Progenitor cell of endocrine pancreas (in vitro differentiated cells): ENCODE measurements at regions not wholly inside any gene's neighbourhood (a gene's known extent, or its start where the extent isn't known, plus 50 kb on each side); places are given as distances from the start of the nearest gene placed in this dataset.

Experiments
- DNase-seq: peaks from one replicate; pipeline ENCODE4 v3.0.0; 2021; ENCODE audit warnings: low spot score; ENCODE audit not compliant: unreplicated experiment
- H3K27ac Mint-ChIP-seq: 2 replicates; pipeline ENCODE4 v1.8.0; 2021; ENCODE audit warnings: mild to moderate bottlenecking, moderate library complexity, mixed read lengths
- H3K27me3 Mint-ChIP-seq: 2 replicates; pipeline ENCODE4 v1.8.0; 2021; ENCODE audit warnings: mixed read lengths
- H3K36me3 Mint-ChIP-seq: 2 replicates; pipeline ENCODE4 v1.8.0; 2022; ENCODE audit warnings: mixed read lengths; ENCODE audit not compliant: insufficient read depth
- H3K4me1 Mint-ChIP-seq: 2 replicates; pipeline ENCODE4 v1.8.0; 2021; ENCODE audit warnings: low read depth, mixed read lengths
- H3K4me3 Mint-ChIP-seq: 2 replicates; pipeline ENCODE4 v1.8.0; 2021; ENCODE audit warnings: low read depth, mild to moderate bottlenecking, moderate library complexity, mixed read lengths
- H3K9me3 Mint-ChIP-seq: 2 replicates; pipeline ENCODE4 v1.8.0; 2021; ENCODE audit warnings: low read depth, mixed read lengths
- TF ChIP-seq, protein P1 (sequence below): fragments of 200-600 bp; sonication (generic); IDR thresholded peaks from one replicate; pipeline ENCODE4 v1.5.0; 2021; ENCODE audit warnings: antibody characterized with exemption, mild to moderate bottlenecking; ENCODE audit not compliant: unreplicated experiment

DNA sequence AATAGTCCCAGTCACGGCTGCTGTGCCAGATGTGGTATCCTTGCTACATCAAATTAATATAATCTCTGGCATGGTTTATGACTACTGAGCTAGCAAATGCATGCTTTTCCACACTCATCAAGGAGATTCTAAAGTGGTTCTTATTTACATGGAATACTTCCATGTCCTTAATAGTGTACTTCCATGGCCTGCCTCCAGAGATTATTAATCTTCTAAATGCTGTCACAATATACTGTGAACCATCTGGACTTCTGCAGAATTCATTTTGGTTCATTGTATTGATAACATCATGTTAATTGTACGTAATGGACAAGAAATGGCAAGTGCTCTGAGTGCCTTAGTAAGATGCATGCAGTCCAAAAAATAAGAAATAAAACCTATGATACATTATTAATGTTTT lies 230.8 kb downstream of the NUAK1 start:
- TF ChIP-seq, protein P1, sequence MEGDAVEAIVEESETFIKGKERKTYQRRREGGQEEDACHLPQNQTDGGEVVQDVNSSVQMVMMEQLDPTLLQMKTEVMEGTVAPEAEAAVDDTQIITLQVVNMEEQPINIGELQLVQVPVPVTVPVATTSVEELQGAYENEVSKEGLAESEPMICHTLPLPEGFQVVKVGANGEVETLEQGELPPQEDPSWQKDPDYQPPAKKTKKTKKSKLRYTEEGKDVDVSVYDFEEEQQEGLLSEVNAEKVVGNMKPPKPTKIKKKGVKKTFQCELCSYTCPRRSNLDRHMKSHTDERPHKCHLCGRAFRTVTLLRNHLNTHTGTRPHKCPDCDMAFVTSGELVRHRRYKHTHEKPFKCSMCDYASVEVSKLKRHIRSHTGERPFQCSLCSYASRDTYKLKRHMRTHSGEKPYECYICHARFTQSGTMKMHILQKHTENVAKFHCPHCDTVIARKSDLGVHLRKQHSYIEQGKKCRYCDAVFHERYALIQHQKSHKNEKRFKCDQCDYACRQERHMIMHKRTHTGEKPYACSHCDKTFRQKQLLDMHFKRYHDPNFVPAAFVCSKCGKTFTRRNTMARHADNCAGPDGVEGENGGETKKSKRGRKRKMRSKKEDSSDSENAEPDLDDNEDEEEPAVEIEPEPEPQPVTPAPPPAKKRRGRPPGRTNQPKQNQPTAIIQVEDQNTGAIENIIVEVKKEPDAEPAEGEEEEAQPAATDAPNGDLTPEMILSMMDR = no peak
- Mint-ChIP-seq H3K4me3 (no peak overlapping the region), H3K9me3 (no peaks in the 10 kb centered on the region), H3K27ac (no peak overlapping the region), H3K36me3 (no peaks in the 10 kb centered on the region), H3K4me1 (peaks cover 11% of the 10 kb centered on the region), H3K27me3 (peaks cover 16% of the 10 kb centered on the region)
- DNase-seq = no peak

DNA sequence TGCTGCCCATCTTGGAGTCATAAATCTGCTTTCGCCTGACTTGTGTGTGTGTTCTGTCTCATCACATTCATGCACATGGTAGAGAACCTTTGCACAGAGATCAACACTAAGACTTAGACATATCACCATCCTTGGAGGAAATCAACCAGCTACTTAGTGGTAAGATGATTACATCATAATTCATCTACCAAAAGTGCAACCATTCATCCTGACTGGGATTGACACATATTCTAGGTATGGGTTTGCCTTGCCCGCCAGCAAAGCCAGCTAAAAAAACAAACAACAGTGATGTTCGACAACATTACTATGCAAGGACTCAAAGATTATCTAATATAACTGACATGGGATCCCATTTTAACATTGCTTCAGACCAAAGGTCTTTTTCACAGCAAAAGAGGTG lies 228.7 kb downstream of the NUAK1 start:
- TF ChIP-seq, protein P1 = no peak
- Mint-ChIP-seq H3K4me3 (no peak overlapping the region), H3K27me3 (peaks cover 6% of the 10 kb centered on the region), H3K4me1 (peaks cover 17% of the 10 kb centered on the region), H3K36me3 (no peaks in the 10 kb centered on the region), H3K27ac (no peak overlapping the region), H3K9me3 (peaks cover 2% of the 10 kb centered on the region)
- DNase-seq = no peak

DNA sequence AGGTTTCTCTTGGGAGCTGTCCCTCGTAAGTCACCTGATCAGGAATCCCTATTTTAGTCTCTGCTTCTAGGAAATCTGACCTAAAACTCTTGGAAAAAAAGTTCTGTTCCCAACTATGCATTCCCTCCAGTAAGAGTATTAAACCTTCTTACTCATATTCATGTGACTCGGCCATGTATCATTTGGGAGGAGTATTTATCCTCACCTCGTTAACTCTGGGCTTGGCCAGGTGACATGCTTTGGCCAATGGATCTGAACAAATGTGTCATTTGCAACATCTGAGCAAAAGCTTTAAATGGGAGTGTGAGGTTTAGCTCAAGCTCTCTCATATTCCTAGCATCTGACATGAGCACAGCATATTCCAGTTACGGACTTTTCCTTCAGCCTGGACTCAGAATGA lies 226.8 kb downstream of the NUAK1 start:
- Mint-ChIP-seq H3K27ac (no peak overlapping the region), H3K27me3 (peaks cover 3% of the 10 kb centered on the region), H3K4me3 (no peak overlapping the region), H3K4me1 (peaks cover 10% of the 10 kb centered on the region), H3K36me3 (peaks cover 1% of the 10 kb centered on the region), H3K9me3 (peaks cover 4% of the 10 kb centered on the region)
- no peak for DNase-seq
- TF ChIP-seq, protein P1 = no peak

DNA sequence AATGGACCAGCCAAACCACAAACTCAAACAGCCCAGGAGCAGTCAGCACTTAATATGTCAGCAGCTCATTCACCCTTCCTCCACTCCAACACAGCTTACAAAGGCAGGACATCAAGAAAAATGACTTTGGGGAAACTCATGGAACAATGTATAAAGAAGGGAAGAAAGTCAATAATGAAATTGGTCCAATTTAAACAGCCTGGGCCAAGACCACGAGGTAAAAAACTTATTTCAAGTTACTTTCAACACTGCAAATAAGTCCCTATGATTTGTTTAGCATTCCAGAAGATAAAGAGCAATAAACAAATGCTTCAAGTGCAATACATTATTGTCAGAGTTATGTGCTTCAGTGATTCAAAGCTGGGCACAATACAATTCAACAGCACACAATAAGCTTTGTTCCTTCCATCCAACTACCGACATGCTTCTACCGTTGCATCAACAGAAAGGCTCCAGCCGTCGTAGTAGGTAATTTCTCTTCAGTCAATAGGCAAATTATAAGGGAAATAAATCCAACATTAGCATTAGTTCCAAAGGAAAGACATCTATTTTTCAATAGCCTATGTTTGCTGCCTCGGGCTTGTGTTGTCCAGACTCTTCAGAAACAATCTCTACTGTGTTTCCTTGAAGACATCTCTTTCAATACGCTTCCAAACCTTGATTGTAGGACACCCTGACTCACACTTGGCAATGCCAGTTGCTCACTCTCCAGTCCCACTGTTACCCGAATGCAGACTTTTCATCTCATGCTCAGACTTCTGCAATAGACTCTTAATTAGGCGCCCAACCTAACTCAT lies 225.7 kb downstream of the NUAK1 start:
- Mint-ChIP-seq H3K4me3 (no peak overlapping the region), H3K9me3 (peaks cover 4% of the 10 kb centered on the region), H3K27me3 (peaks cover 3% of the 10 kb centered on the region), H3K36me3 (peaks cover 1% of the 10 kb centered on the region), H3K27ac (peak overlapping the region; percentile 2), H3K4me1 (peaks cover 10% of the 10 kb centered on the region)
- no peak for DNase-seq
- TF ChIP-seq, protein P1 = no peak

DNA sequence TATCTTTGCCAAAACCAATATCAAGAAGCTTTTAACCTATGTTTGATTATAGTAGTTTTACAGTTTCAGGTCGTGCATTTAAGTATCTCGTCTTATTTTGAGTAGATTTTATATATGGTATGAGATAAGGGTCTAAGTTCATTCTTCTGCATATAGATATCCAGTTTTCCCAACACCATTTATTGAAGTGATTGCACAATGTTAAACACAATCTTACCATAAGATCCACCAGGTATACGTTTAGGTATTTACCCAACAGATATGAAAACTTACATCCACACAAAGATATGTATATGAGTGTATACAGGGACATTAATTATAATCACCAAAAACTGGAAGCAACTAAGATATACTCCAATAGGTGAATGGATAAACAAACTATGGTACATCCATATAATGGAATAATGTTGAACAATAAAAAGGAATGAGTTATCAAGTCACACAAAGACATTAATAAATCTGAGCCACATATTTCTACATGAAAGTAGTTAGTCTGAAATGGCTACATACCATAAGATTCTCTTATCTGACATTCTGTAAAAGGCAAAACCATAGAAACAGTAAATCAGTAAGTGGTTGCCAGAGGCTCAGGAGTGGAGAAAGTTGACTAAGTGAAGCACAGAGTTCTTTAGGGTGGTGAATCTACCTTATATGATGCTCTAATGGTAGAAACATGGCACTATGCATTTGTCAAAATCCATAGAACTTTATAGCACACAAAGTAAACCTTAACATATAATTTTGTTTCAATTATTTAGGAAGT lies 222.6 kb downstream of the NUAK1 start:
- Mint-ChIP-seq H3K27ac (no peak overlapping the region), H3K36me3 (peaks cover 1% of the 10 kb centered on the region), H3K27me3 (peaks cover 7% of the 10 kb centered on the region), H3K4me3 (no peak overlapping the region), H3K9me3 (peaks cover 4% of the 10 kb centered on the region), H3K4me1 (peaks cover 11% of the 10 kb centered on the region)
- TF ChIP-seq, protein P1 = no peak
- DNase-seq = no peak
